GM21390 (cell line): ENCODE measurements at regions not wholly inside any gene's neighbourhood (a gene's known extent, or its start where the extent isn't known, plus 50 kb on each side); places are given as distances from the start of the nearest gene placed in this dataset.
"Not testable (repeated sequence)": the region's sequence is repeated elsewhere in the genome, so short reads cannot be mapped to it uniquely, and the experiment has no call there.

ENCODE experiments used
- ATAC-seq: cut with Tn5 transposase; IDR thresholded peaks from one replicate; pipeline ENCODE4 v1.9.1; 2021; ENCODE audit not compliant: unreplicated experiment

GRCh38 chr14:106323970-106324369 lies 797.6 kb downstream of the TMEM121 start:
- ATAC-seq: not testable (repeated sequence)

- ATAC-seq: no peak
These were observed 800.9 kb downstream of the TMEM121 start for GRCh38 chr14:106327234-106327633.

DNA sequence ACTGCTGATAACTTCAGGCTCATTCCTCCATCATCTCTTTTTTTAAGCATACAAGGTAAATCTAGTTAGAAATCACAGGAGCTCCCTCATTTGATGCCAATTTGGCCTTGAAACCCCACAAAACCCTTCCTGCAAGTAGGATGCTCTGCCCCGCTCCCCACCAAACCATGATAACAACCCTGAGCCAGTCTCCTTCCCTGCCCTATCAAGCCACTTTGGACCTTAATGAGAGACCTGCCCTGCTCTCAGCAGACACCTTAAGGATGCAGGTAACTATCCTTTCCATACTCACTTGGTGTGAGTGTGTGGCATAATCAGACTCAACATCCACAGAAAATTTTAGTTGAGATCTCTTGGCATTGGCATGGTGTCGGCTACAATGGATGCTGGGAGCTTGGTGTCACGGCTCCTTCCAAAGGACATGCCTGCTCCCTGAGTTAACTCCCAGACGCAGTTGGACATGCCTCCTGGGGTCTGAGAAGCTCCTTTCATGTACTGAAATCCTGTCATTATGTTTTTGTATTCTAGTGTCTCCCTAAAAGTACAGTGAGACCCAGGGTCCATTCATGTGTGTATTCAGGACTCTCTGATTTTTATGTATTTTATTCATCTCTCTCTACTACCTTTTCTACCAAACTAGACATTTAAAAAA lies 801.4 kb downstream of the TMEM121 start:
- not testable (repeated sequence) for ATAC-seq

GRCh38 chr14:106329243-106329642 lies 802.9 kb downstream of the TMEM121 start:
- not testable (repeated sequence) for ATAC-seq

DNA sequence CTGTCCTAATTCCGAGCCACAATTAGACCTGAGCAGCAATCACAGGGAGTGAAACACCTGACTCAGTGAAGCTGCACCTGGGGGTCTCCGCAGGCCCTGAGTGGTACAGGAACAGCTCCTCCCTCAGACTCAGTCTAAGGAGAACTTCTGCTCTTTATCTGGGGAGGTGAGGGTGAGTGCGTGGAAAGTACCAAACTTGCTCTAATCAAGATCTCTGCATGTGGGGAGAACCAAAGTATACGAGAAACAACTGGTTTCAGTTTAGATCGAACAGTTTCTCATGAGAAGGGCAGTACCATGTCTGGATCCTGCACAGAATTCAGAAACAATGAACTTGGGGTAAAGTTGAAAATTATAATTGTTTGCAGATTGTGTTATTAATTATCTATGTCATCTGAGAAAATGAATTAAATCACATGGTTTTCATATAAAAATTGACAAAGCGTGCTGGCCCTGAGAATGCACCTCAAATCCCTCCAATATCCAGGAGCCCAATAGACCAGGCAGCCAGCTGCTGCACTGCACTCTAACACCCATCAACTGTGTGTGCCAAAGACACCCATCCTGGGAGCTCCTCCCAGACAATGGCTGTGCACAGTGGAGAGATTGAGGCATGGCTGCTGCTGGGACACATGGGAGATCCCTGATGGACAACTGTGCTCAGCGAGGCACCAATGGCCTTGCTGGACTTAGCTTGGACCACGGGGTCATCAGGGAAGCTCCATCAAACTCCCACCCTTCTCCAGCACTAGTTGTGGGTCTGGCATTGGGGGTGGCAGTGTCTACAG lies 803.8 kb downstream of the TMEM121 start:
- ATAC-seq: not testable (repeated sequence)

- ATAC-seq: not testable (repeated sequence)
These were observed 808.2 kb downstream of the TMEM121 start for GRCh38 chr14:106334428-106335109.

GRCh38 chr14:106335110-106335429 lies 808.7 kb downstream of the TMEM121 start:
- not testable (repeated sequence) for ATAC-seq

GRCh38 chr14:106338775-106339174 lies 812.4 kb downstream of the TMEM121 start:
- not testable (repeated sequence) for ATAC-seq

- ATAC-seq: not testable (repeated sequence)
These were observed 814.3 kb downstream of the TMEM121 start for GRCh38 chr14:106340658-106341057.

- not testable (repeated sequence) for ATAC-seq
These were observed 814.8 kb downstream of the TMEM121 start for GRCh38 chr14:106341161-106341560.

- no peak for ATAC-seq
These were observed 817.2 kb downstream of the TMEM121 start for GRCh38 chr14:106343626-106344025.

GRCh38 chr14:106344065-106344614 lies 817.8 kb downstream of the TMEM121 start:
- not testable (repeated sequence) for ATAC-seq

- not testable (repeated sequence) for ATAC-seq
These were observed 818.6 kb downstream of the TMEM121 start for GRCh38 chr14:106344791-106345479.

GRCh38 chr14:106346084-106346483 lies 819.7 kb downstream of the TMEM121 start:
- no peak for ATAC-seq

- no peak for ATAC-seq
These were observed 820.3 kb downstream of the TMEM121 start for GRCh38 chr14:106346534-106347290.

DNA sequence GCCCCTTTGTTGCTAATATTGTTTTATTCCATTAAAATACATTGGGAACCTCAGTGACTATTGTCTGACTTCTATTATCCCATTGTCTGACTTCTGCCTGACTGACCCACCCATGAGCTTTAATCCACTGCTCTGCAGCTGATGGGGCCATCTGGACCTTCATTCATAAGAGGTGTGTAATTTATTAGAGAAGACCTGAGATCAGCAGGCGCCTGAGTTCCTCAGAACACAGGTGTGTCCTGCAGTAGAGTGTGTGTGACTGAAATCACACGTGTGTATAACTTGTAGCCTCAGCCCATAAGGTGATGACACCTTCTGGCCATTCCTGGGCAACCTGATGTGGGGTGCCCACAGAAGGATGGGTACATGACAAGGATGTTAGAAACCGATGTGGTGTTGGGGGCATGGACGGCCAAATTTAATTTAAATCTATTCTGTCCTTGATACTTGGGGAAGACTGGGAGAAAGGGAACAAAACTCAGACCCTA lies 821.0 kb downstream of the TMEM121 start:
- ATAC-seq: no peak

DNA sequence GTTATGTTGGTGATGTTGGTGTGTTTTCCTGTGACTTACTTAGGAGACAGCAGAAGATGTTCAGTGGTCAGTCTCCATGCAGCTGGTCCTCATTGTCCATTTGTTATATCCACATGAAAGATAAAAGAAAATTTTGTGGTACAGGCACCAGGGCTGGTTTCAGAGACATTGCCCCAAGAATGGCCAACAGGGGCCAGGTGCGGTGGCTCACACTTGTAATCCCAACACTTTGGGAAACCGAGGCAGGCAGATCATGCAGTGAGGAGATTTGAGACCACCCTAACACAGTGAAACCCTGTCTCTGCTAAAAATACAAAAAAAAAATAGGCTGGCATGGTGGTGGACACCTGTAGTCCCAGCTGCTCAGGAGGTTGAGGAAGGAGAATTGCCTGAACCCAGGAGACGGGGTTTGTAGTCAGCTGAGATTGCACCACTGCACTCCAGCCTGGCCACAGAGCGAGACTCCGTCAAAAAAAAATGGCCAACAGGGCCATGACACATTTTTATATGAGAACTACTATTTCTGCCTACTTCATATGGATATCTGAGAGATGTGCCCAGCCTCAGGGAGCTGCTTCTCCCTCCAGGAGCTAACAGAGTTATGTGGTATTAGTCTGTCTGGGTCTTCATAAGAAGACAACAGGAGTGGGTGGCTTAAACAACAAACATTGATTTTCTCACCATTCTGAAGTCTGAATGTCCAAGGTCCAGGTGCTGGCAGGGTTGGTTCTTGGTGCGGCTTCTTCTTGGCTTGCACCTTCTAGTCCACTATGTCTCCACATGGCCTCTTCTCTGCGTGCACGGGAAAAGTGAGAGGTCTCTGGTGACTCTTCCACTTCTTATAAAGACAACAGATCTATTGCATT lies 821.7 kb downstream of the TMEM121 start:
- ATAC-seq: no peak

DNA sequence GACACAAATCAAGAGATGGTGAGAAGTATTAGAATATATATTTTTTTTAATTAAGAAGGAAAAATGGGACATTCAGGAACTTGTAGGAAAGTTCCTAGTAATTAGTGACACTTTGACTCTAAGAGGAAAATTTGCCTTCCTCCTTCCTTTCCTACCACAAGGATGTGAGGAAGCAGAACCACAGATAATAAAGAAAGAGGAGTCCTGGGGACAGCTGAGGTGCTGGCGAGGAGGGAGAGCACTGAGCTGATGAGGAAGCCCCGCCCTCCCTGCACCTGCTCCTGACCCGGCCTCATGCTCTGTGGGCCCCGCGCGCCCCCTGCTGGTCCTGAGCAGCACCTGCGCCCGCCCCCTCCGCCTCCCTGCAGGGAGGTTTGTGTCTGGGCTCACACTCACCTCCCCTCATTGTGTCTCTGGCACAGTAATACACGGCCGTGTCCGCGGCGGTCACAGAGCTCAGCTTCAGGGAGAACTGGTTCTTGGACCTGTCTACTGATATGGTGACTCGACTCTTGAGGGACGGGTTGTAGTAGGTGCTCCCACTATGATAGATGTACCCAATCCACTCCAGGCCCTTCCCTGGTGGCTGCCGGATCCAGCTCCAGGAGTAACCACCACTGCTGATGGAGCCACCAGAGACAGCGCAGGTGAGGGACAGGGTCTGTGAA lies 822.6 kb downstream of the TMEM121 start:
- ATAC-seq: not testable (repeated sequence)
